GM21825 (cell line): ENCODE measurements at regions not wholly inside any gene's neighbourhood (a gene's known extent, or its start where the extent isn't known, plus 50 kb on each side); places are given as distances from the start of the nearest gene placed in this dataset.
A peak's percentile ranks its signal among the peaks of the same experiment; 100 is the strongest.

Experiments used
- ATAC-seq: cut with Tn5 transposase; IDR thresholded peaks from one replicate; pipeline ENCODE4 v1.9.1; 2021; ENCODE audit warnings: mild to moderate bottlenecking, moderate library complexity; ENCODE audit not compliant: unreplicated experiment

- ATAC-seq: no peak
These were observed 125.1 kb upstream of the IPO9 start for GRCh38 chr1:201703621-201704438.

- no peak for ATAC-seq
These were observed 124.5 kb upstream of the IPO9 start for GRCh38 chr1:201704439-201704792.

GRCh38 chr1:201705389-201705788, 123.6 kb upstream of the IPO9 start:
- ATAC-seq: no peak

GRCh38 chr1:201706109-201706508, 122.8 kb upstream of the IPO9 start:
- no peak for ATAC-seq

- no peak for ATAC-seq
These were observed 121.9 kb upstream of the IPO9 start for GRCh38 chr1:201707027-201707426.

- no peak for ATAC-seq
These were observed 121.3 kb upstream of the IPO9 start for GRCh38 chr1:201707656-201708055.

- ATAC-seq: no peak
These were observed 120.9 kb upstream of the IPO9 start for GRCh38 chr1:201708085-201708512.

- no peak for ATAC-seq
These were observed 120.3 kb upstream of the IPO9 start for GRCh38 chr1:201708691-201709090.

GRCh38 chr1:201709564-201710295, 119.2 kb upstream of the IPO9 start:
- ATAC-seq: peak; percentile 81

- ATAC-seq: no peak
These were observed 118.0 kb upstream of the IPO9 start for GRCh38 chr1:201710632-201711597.

- no peak for ATAC-seq
These were observed 117.1 kb upstream of the IPO9 start for GRCh38 chr1:201711811-201712210.

- ATAC-seq: no peak
These were observed 116.4 kb upstream of the IPO9 start for GRCh38 chr1:201712387-201713085.

GRCh38 chr1:201713086-201713810, 115.7 kb upstream of the IPO9 start:
- no peak for ATAC-seq

- ATAC-seq: no peak
These were observed 114.2 kb upstream of the IPO9 start for GRCh38 chr1:201714542-201715329.

- no peak for ATAC-seq
These were observed 113.6 kb upstream of the IPO9 start for GRCh38 chr1:201715351-201715750.

- no peak for ATAC-seq
These were observed 112.9 kb upstream of the IPO9 start for GRCh38 chr1:201715801-201716741.

GRCh38 chr1:201716742-201717135, 112.2 kb upstream of the IPO9 start:
- no peak for ATAC-seq

GRCh38 chr1:201717286-201717685, 111.7 kb upstream of the IPO9 start:
- no peak for ATAC-seq
